ENCODE measurements at regions not wholly inside any gene's neighbourhood (a gene's known extent, or its start where the extent isn't known, plus 50 kb on each side); places are given as distances from the start of the nearest gene placed in this dataset.
A peak's percentile ranks its signal among the peaks of the same experiment; 100 is the strongest.

DNA sequence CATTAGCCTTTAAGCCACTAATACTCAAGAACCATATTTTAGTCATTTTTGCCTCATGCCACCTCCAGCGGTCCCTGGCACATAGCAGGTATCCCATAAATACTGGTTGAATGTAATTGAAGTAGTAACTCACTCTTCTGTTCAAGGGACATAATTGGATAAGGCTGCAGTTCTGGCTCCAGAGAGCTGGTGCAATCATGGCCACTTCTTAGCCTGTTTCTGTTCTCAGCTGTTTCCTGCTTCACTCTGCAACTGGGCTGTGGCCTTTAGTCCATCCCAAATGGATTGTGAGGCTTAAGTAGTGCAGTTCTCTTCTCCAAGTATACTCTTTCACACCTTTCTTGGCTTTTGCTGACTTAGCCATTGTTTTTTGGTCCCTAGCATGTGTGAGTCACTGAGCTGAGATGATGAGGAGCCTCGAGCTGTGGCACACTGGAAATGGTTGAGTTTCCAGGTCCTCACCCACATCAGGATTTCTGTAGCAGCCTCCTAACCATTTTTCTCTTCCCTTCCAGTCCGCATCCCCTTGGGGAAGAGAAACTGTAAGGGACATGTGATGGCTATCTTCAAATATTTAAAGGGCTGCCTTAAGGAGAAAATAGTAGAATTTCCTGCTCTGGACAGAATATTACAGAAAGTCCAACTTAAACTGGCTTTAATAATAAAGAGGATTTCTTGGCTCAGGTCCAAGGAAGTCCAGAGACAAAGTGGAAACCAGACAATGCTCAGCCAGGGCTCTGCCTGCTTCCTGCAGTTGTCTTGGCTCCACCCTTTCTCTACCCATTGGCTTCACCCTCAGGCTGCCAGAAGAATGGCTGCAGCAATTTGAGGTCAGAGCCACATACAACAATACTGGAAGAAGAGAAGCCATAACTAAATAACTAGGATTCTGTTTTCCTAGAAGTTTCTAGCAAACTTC lies 305.4 kb upstream of the ROPN1 start:
- Mint-ChIP-seq H3K4me3 (no peak overlapping the region), H3K27me3 (peaks cover 33% of the 10 kb centered on the region), H3K9me3 (no peaks in the 10 kb centered on the region), H3K4me1 (peaks cover 6% of the 10 kb centered on the region), H3K36me3 (no peaks in the 10 kb centered on the region), H3K27ac (no peak overlapping the region)
- no peak for ATAC-seq

DNA sequence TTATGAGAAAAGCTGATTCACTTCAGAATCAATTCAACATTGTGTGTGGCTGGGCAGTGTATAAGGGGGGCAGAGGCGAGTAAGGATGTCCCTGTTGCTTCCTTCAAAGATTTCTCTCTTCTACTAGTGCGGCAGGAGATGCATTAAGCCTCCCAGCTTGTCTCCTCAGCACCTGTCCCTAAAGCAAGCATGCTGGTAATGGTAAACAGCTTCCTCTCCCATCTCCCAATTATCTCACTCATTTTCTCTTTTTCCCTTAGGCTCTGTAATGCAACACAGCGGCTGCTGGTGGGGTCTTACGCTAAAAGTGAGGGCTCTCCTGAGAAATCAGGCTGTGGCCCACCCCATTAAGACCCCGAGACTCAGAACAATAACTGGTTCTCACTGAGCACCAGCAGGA lies 306.4 kb upstream of the ROPN1 start:
- H3K9me3 Mint-ChIP-seq = no peaks in the 10 kb centered on the region
- no peak overlapping the region for H3K4me3 Mint-ChIP-seq
- H3K4me1 Mint-ChIP-seq = peaks cover 6% of the 10 kb centered on the region
- no peaks in the 10 kb centered on the region for H3K36me3 Mint-ChIP-seq
- H3K27me3 Mint-ChIP-seq = peaks cover 33% of the 10 kb centered on the region
- H3K27ac Mint-ChIP-seq = no peak overlapping the region
- no peak for ATAC-seq

DNA sequence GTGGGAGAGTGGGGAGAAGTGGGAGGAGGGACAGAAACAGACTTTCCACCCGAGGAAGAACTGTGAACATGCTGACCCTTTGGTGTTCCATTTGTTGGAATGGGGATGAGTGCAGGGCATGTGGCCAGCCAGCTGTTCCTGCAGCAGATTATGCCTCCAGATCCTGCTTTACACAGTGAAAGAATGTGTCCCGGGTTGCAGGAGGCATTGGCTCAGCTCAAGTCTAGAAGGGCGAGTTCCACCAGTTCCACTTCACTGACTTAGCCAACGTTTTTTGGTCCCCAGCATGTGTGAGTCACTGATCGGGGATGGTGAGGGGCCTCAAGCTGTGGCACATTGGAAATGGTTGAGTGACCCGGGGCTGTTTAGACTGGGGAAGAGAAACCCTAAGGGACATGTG lies 307.0 kb upstream of the ROPN1 start:
- Mint-ChIP-seq H3K4me1 (peaks cover 6% of the 10 kb centered on the region), H3K27ac (no peak overlapping the region), H3K36me3 (no peaks in the 10 kb centered on the region), H3K9me3 (no peaks in the 10 kb centered on the region), H3K27me3 (peaks cover 33% of the 10 kb centered on the region), H3K4me3 (no peak overlapping the region)
- peak; percentile 69 for ATAC-seq

DNA sequence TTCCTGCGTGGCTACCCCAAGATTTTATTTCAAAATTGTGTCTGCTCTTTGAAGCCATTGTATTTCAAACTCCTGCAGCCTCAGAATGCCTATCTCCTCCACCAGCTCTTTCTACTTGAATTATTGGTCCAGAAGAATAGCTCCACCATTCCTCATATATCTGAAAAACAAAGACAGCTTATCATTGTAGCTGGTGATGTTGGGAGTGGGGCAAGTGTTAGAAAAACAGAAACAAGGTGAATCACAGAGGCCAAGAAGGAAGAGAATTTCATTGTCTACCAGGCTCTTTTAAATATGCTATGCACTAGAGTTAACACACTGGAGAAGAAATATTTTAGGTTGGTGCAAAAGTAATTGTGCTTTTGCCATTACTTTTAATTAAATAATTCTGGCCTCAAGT lies 307.9 kb upstream of the ROPN1 start:
- H3K27ac Mint-ChIP-seq = no peak overlapping the region
- peaks cover 6% of the 10 kb centered on the region for H3K4me1 Mint-ChIP-seq
- no peak overlapping the region for H3K4me3 Mint-ChIP-seq
- H3K36me3 Mint-ChIP-seq = no peaks in the 10 kb centered on the region
- H3K9me3 Mint-ChIP-seq = no peaks in the 10 kb centered on the region
- peaks cover 33% of the 10 kb centered on the region for H3K27me3 Mint-ChIP-seq
- ATAC-seq = no peak

DNA sequence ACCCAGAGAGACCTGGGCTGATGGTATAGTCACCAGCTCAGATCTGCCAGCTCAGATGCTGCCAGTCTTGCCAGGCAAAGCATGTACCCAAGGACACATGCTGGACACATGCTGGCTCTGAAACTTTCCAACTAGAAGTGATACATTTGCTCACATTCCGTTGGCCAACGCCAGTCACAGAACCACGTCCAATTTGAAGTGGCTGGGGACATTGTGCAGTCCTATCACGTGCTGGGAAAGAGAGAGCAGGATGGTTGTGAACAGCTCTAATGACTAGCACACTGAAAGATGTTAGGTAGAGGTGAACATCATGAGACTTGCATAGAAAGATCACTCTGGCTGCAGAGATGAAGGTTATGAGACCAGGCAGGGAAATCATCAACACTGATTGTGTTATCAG lies 308.5 kb upstream of the ROPN1 start:
- H3K36me3 Mint-ChIP-seq = no peaks in the 10 kb centered on the region

DNA sequence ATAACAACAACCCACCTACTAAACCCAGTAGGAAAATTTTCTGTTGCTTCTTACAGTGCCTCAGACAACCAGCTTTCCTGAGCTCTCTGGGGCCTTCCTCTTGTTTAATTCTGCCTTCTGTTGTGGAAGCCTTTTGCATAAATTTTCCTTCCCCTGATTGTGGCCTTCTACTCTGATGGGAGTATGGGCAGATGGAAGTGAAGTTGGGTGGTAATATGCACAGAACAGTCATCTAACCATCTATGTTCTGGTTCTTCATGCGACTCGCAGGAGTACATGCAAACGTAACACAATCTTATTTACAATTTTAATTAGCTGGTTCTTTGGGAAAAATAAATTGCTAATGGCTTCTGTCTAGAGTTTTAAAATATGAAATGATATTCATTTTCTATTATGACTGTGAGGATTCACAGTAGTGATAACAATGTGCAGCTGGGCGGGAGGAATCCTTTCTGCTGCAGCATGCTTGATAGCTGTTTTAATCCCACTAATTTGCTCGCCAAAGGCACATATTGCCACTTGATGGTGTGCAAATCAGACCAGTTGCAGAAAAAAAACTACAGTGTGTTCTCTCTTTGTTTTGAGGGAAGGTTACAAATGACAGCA lies 311.5 kb upstream of the ROPN1 start:
- Mint-ChIP-seq H3K27ac (no peak overlapping the region), H3K4me3 (no peak overlapping the region), H3K4me1 (peaks cover 6% of the 10 kb centered on the region), H3K36me3 (no peaks in the 10 kb centered on the region), H3K27me3 (peaks cover 15% of the 10 kb centered on the region), H3K9me3 (peaks cover 13% of the 10 kb centered on the region)
- ATAC-seq = no peak

More for the DNA sequence above, 308.5 kb upstream of the ROPN1 start:
- Mint-ChIP-seq H3K4me1 (peaks cover 6% of the 10 kb centered on the region), H3K9me3 (no peaks in the 10 kb centered on the region), H3K27ac (no peak overlapping the region), H3K4me3 (no peak overlapping the region), H3K27me3 (peaks cover 33% of the 10 kb centered on the region)
- no peak for ATAC-seq

DNA sequence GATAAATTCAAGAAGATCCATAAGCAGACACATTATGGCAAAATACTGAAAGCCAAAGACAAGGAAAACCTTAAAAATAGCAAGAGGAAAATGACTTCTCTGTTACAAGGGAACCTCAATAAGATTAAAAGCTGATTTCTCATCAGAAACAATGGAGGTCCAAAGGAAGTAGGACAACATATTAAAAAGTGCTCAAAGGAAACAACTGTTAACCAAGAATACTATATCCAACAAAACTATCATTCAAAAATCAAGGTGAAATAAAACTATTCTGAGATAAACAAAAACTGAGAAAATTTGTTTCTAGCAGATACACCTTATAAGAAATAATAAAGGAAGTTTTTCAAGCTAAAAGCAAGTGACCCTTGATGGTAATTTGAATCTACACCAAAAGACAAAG lies 314.7 kb upstream of the ROPN1 start:
- Mint-ChIP-seq H3K9me3 (peaks cover 13% of the 10 kb centered on the region), H3K27me3 (no peaks in the 10 kb centered on the region), H3K4me3 (no peak overlapping the region), H3K27ac (no peak overlapping the region), H3K36me3 (no peaks in the 10 kb centered on the region), H3K4me1 (no peaks in the 10 kb centered on the region)
- no peak for ATAC-seq

DNA sequence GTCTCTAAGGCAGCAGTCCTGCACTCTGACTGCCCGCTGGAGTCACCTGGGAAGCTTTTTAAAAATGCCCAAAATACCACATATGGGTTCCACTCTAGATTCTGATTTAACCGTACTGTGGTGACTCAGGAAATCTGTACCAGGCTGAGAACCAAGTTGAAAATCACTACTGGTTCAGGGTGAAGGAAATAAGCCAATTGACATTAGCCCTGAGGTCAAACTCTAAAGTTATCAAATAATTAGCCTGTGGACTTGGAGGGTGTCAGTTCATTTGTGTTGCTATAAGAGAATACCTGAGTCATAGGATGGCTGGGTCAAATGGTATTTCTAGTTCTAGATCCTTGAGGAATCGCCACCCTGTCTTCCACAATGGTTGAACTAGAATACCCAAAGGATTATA lies 321.7 kb upstream of the ROPN1 start:
- no peak overlapping the region for H3K27ac Mint-ChIP-seq
- H3K4me1 Mint-ChIP-seq = no peaks in the 10 kb centered on the region
- no peaks in the 10 kb centered on the region for H3K36me3 Mint-ChIP-seq
- H3K4me3 Mint-ChIP-seq = no peak overlapping the region
- H3K27me3 Mint-ChIP-seq = no peaks in the 10 kb centered on the region
- H3K9me3 Mint-ChIP-seq = peaks cover 2% of the 10 kb centered on the region
- no peak for ATAC-seq

DNA sequence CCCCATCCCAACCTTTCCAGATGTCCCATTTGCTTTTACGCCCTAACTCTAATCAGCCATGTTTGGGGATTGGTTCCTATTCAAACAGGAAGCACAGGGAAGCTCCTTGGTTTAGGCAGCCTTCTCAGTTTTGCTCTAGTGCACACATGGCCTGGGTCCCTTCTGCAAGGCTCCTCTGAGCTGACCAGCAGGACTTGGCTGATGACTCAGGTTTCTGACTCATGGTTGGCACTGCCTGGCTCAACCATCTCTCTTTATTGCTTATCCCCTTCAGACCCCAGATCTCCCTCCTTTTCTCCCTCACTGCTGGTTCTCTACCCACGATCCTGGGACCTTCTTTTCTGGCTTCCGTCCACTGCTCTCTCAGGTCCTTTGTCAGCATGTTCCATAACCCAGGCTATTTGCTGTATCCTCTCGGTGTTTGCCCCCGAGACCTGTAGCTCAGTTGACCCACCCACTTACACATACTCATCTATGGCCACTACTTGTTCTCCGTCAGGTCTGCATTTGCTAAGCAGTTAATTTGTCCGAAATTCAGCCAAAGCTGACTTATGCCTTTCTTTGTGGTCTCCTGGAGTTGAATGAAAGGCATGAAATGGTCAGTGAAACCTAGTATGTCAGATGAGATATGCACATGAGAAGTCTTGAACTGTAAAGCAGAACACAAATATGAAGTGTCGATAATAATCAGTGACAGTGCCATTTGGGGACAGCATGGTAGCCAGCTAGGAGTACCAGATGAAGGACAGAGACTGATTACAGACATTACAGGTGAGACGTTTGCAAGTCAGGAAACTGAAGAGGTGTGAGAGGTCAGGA lies 323.5 kb upstream of the ROPN1 start:
- Mint-ChIP-seq H3K27me3 (no peaks in the 10 kb centered on the region), H3K9me3 (peaks cover 2% of the 10 kb centered on the region), H3K27ac (no peak overlapping the region), H3K4me3 (no peak overlapping the region), H3K4me1 (no peaks in the 10 kb centered on the region), H3K36me3 (no peaks in the 10 kb centered on the region)
- ATAC-seq = no peak

DNA sequence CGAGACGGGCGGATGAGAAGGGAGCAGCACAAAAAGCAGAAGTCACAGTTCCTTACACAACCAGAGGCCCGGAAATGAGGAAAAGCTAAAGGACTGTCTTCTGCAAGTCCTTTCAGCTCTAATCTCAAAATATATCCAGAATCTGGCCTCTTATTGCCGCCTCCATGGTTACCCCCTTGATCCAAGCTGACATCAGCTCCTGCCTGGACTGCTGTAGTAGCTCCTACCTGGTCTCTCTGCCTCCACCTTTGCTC lies 324.0 kb upstream of the ROPN1 start:
- ATAC-seq = no peak
- peaks cover 2% of the 10 kb centered on the region for H3K9me3 Mint-ChIP-seq
- no peak overlapping the region for H3K4me3 Mint-ChIP-seq
- H3K4me1 Mint-ChIP-seq = no peaks in the 10 kb centered on the region
- no peaks in the 10 kb centered on the region for H3K36me3 Mint-ChIP-seq
- H3K27me3 Mint-ChIP-seq = no peaks in the 10 kb centered on the region
- H3K27ac Mint-ChIP-seq = no peak overlapping the region

DNA sequence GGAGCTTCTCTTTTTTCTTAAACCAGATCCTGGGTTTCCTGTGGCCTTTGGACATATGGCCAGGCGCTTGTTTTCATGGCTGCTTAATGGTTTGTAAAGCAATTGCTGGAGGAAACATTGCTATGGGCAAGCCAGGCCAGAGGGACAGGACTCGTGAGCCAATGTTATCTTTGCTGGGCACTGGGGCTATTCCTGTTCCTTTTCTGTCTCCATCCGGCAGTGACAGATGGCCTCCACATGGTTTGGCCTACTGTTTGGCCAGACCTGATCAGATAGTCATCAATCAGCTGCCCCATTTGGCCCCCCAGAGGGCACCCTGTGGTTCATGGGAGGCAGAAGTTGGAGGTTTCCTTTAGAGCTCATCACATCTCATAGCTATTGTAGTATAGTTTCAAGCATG lies 326.1 kb upstream of the ROPN1 start:
- Mint-ChIP-seq H3K4me3 (no peak overlapping the region), H3K4me1 (no peaks in the 10 kb centered on the region), H3K27me3 (peaks cover 10% of the 10 kb centered on the region), H3K36me3 (no peaks in the 10 kb centered on the region), H3K9me3 (peaks cover 2% of the 10 kb centered on the region), H3K27ac (no peak overlapping the region)
- ATAC-seq = no peak

DNA sequence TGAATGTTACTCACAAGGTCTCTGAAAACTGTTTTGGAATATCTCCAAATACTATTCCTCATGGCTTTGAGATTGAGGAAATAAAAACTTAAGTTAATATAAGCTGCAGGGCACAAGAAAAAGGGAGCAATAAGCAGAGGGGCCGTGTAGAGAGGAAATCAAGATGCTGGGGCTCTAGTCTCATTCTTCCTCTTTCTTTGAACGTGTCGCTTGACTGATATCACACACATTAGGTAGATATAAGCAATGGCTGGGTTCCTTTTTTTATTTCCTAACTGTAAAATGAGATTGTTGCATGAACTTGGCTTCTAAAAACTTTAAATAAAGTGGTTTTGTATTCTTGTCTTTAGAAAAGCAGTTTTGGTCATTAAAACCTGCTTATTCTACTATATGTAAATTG lies 326.7 kb upstream of the ROPN1 start:
- H3K4me1 Mint-ChIP-seq = no peaks in the 10 kb centered on the region
- no peak for ATAC-seq
- no peaks in the 10 kb centered on the region for H3K36me3 Mint-ChIP-seq
- H3K9me3 Mint-ChIP-seq = peaks cover 2% of the 10 kb centered on the region
- no peak overlapping the region for H3K4me3 Mint-ChIP-seq
- H3K27ac Mint-ChIP-seq = no peak overlapping the region
- peaks cover 10% of the 10 kb centered on the region for H3K27me3 Mint-ChIP-seq

DNA sequence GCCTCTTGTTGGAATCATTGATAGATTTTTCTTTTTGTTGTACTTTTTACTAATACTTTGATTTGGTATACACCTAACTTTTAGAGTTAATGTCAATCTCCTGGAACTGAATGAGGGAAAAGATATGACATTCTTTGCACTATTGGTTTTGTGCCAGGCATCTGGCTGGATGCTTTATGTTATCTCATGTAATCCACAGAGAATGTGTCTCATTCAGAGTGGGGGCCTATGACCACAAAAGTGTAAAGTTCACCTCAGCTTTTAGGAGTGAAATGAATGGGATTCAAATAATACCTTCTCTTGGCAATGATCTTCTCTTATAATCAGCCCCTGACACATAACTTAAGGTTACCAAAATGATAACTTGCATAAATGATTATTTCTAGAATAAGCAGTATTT lies 329.1 kb upstream of the ROPN1 start:
- Mint-ChIP-seq H3K4me1 (no peaks in the 10 kb centered on the region), H3K4me3 (no peak overlapping the region)
- ATAC-seq = no peak

DNA sequence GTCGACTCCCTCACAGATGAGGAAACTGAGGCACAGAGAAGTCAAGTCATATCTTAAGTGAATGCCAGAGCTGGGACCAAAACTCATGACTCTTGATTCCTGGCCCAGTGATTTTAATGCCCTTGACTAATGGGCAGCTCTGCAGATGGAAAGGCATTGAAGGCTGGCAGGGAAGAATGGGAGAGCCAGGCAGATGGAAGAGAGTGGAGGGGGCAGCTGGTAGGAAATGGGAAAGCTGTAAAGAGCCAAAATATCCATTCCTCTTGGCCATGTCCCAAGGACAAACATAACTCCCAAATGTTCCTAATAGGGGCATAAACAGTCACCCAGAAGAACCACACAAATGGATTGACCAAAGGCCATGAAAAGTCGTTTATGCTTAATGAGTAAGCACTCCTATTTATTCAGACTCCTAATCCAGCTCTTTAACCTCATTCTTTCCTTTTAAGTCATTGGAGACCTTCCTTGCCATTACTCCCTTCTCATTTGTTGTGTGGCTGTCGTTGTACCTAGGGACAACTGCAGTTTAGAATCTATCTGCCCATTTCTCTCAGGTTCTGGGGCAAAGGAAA lies 330.5 kb upstream of the ROPN1 start:
- H3K27ac Mint-ChIP-seq = no peak overlapping the region
- no peaks in the 10 kb centered on the region for H3K36me3 Mint-ChIP-seq
- no peak for ATAC-seq
- H3K27me3 Mint-ChIP-seq = peaks cover 10% of the 10 kb centered on the region
- no peak overlapping the region for H3K4me3 Mint-ChIP-seq
- H3K9me3 Mint-ChIP-seq = no peaks in the 10 kb centered on the region
- no peaks in the 10 kb centered on the region for H3K4me1 Mint-ChIP-seq

More for the DNA sequence above, 329.1 kb upstream of the ROPN1 start:
- Mint-ChIP-seq H3K9me3 (no peaks in the 10 kb centered on the region), H3K36me3 (no peaks in the 10 kb centered on the region), H3K27me3 (peaks cover 10% of the 10 kb centered on the region), H3K27ac (no peak overlapping the region)

DNA sequence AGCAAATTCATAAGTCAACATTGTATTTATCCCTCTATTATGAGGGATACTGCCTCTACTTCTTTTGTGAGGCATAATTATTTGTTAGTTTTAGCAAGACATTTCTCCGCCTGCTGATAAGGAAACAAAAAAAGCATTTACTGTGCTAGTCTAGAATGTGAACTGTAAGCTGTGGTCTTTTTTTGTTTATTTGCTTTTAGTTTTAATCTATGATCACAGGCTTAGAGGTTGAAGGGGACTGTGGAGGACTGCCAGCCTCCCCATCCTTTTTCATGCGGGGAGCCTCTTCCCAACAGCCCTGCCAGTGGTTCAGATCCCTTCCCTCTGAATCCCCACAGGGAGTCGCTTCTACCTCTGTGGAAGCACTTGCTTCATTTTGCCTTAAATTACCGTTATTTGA lies 331.0 kb upstream of the ROPN1 start:
- ATAC-seq = no peak
- no peaks in the 10 kb centered on the region for H3K36me3 Mint-ChIP-seq
- H3K9me3 Mint-ChIP-seq = no peaks in the 10 kb centered on the region

More for the DNA sequence above, 331.0 kb upstream of the ROPN1 start:
- Mint-ChIP-seq H3K4me3 (no peak overlapping the region), H3K4me1 (no peaks in the 10 kb centered on the region), H3K27ac (no peak overlapping the region), H3K27me3 (peaks cover 10% of the 10 kb centered on the region)

All from stimulated activated memory B cell treated with anti-CD40 and anti-IgM and Interleukin-4, amounts not matched to agents 10 μg/mL and 1 μg/mL and 100 μg/mL, for 72 hours (primary cell).